KMS-11 (cell line): ENCODE measurements at regions not wholly inside any gene's neighbourhood (a gene's known extent, or its start where the extent isn't known, plus 50 kb on each side); places are given as distances from the start of the nearest gene placed in this dataset.

Source experiments
- H2AFZ ChIP-seq: fragments of 200-600 bp; sonication (generic); 2 replicates; pipeline ENCODE4 v1.6.1; 2016; ENCODE audit warnings: antibody characterized with exemption, mixed run types, low read depth
- H3K27ac ChIP-seq: fragments of 200-600 bp; sonication (generic); 2 replicates; pipeline ENCODE4 v1.6.1; 2016; ENCODE audit warnings: mild to moderate bottlenecking, mixed run types
- H3K27me3 ChIP-seq: fragments of 200-600 bp; sonication (generic); 2 replicates; pipeline ENCODE4 v1.6.1; 2017; ENCODE audit warnings: mild to moderate bottlenecking, low read depth, mixed run types, moderate library complexity; ENCODE audit not compliant: insufficient read depth
- H3K36me3 ChIP-seq: fragments of 200-600 bp; sonication (generic); 2 replicates; pipeline ENCODE4 v1.6.1; 2017; ENCODE audit warnings: mild to moderate bottlenecking, mixed run types; ENCODE audit not compliant: insufficient read depth
- H3K4me1 ChIP-seq: fragments of 200-600 bp; sonication (generic); 2 replicates; pipeline ENCODE4 v1.6.1; 2016; ENCODE audit warnings: mild to moderate bottlenecking, low read depth, mixed run types; ENCODE audit not compliant: poor library complexity, severe bottlenecking
- H3K4me2 ChIP-seq: fragments of 200-600 bp; sonication (generic); 2 replicates; pipeline ENCODE4 v1.7.0; 2016; ENCODE audit warnings: mild to moderate bottlenecking, mixed run types
- H3K4me3 ChIP-seq: fragments of 200-600 bp; sonication (generic); IDR thresholded peaks from 2 replicates; pipeline ENCODE4 v1.6.1; 2017; ENCODE audit warnings: low read depth, low read length, mixed read lengths; ENCODE audit not compliant: insufficient read depth
- H3K79me2 ChIP-seq: fragments of 200-600 bp; sonication (generic); 2 replicates; pipeline ENCODE4 v1.6.1; 2016; ENCODE audit warnings: low read depth, mixed run types; ENCODE audit not compliant: insufficient read depth
- H3K9ac ChIP-seq: fragments of 200-600 bp; sonication (generic); 2 replicates; pipeline ENCODE4 v1.6.1; 2016; ENCODE audit warnings: mild to moderate bottlenecking, mixed run types
- H4K20me1 ChIP-seq: fragments of 200-600 bp; sonication (generic); 2 replicates; pipeline ENCODE4 v1.6.1; 2016; ENCODE audit warnings: mild to moderate bottlenecking, mixed run types; ENCODE audit not compliant: insufficient read depth
- CTCF ChIP-seq: fragments of 200-600 bp; sonication (generic); conservative IDR thresholded peaks from 2 replicates; pipeline ENCODE4 v1.6.1; 2017; ENCODE audit warnings: low read depth, mild to moderate bottlenecking, antibody characterized with exemption, low read length, moderate library complexity, mixed read lengths

GRCh38 chr9:1285526-1285925 is 235.4 kb downstream of the DMRT2 start:
- Histone ChIP-seq H3K27ac (no peak overlapping the region), H3K27me3 (no peaks in the 10 kb centered on the region), H3K36me3 (no peaks in the 10 kb centered on the region), H3K4me3 (no peak overlapping the region), H4K20me1 (no peaks in the 10 kb centered on the region), H3K79me2 (no peaks in the 10 kb centered on the region), H2AFZ (no peak overlapping the region), H3K4me2 (no peak overlapping the region), H3K9ac (no peak overlapping the region), H3K4me1 (no peaks in the 10 kb centered on the region)
- TF ChIP-seq CTCF, result no peak

- TF ChIP-seq CTCF, result no peak
- Histone ChIP-seq H3K4me2 (no peak overlapping the region), H3K4me3 (no peak overlapping the region), H3K27ac (no peak overlapping the region), H3K9ac (no peak overlapping the region), H2AFZ (no peak overlapping the region), H3K4me1 (no peaks in the 10 kb centered on the region), H3K36me3 (no peaks in the 10 kb centered on the region), H3K27me3 (no peaks in the 10 kb centered on the region), H4K20me1 (no peaks in the 10 kb centered on the region), H3K79me2 (no peaks in the 10 kb centered on the region)
Measured at GRCh38 chr9:1292384-1292783, 242.2 kb downstream of the DMRT2 start.

DNA sequence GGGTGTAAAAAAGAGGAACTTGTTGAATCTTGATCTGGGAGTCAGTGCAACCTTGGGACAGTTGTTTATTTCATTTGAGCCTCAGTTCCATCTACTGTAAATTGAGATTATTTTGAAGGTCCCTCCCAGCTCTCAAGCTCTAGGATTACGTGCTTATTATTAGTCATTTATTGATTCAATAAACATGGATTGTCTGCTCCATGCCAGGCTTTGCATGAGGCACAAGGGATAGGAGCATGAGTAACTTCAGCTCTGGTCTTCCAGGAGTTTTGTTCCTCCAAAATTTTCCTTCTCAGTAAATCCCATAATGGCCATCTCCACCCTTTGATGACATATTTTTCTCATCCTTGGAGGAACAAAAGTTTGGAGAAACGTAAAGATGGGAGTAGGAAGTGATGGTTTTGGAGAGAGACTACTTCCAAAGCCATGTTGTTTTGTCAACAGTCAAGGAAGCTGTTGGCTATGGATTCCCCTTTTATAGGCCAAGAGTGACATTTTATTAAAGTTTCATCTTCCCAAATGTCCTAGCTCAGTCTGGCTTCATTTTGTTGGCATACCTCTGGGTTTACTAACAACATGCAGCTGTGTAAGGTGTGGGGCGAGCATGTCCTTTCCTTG is 244.6 kb downstream of the DMRT2 start:
- Histone ChIP-seq H3K79me2 (no peaks in the 10 kb centered on the region), H2AFZ (no peak overlapping the region), H4K20me1 (no peaks in the 10 kb centered on the region), H3K36me3 (no peaks in the 10 kb centered on the region), H3K27me3 (no peaks in the 10 kb centered on the region), H3K27ac (no peak overlapping the region), H3K4me2 (no peak overlapping the region), H3K9ac (no peak overlapping the region), H3K4me1 (no peaks in the 10 kb centered on the region), H3K4me3 (no peak overlapping the region)
- TF ChIP-seq CTCF, result no peak

GRCh38 chr9:1296331-1296730 is 246.2 kb downstream of the DMRT2 start:
- H4K20me1 ChIP-seq, result no peaks in the 10 kb centered on the region
- no peak overlapping the region for H3K9ac ChIP-seq
- H3K4me2 ChIP-seq, result no peak overlapping the region
- TF ChIP-seq CTCF, result no peak
- no peak overlapping the region for H3K4me3 ChIP-seq
- H3K36me3 ChIP-seq, result no peaks in the 10 kb centered on the region
- H3K4me1 ChIP-seq, result no peaks in the 10 kb centered on the region
- no peaks in the 10 kb centered on the region for H3K27me3 ChIP-seq
- H3K79me2 ChIP-seq, result no peaks in the 10 kb centered on the region
- no peak overlapping the region for H3K27ac ChIP-seq
- no peak overlapping the region for H2AFZ ChIP-seq
